ENCODE measurements at regions not wholly inside any gene's neighbourhood (a gene's known extent, or its start where the extent isn't known, plus 50 kb on each side); places are given as distances from the start of the nearest gene placed in this dataset.

DNA sequence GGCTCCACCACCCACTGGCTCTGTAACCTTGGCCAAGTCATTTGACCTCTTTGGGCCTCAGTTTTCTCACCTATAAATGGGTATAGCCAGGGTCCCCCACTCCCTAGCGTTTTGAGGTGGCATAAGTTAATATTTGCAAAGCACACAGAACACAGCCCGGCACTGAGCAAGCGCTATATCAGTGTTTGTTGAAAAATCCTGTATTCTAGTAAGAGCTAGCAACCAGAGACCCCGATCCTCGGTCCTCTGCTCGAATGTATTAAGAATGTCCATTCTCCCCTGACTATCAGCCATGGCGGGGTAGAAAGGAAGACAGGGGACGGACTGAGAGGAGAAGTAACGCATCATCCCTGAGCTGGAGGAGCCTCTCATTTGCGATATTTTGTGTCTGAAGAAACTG is 131.2 kb downstream of the IRF8 start:
- Histone ChIP-seq H3K27ac (no peak overlapping the region), H3K27me3 (no peaks in the 10 kb centered on the region), H3K4me3 (no peak overlapping the region), H3K36me3 (no peaks in the 10 kb centered on the region), H4K20me1 (ENCODE audit: low read depth) (no peaks in the 10 kb centered on the region), H3F3A (ENCODE audit: low read depth) (peaks cover 26% of the 10 kb centered on the region), H3K9me3 (ENCODE audit: low read depth) (no peaks in the 10 kb centered on the region), H3K9ac (no peak overlapping the region), H3K4me1 (peaks cover 27% of the 10 kb centered on the region), H3K4me2 (no peak overlapping the region), H3K79me2 (ENCODE audit: low read depth) (no peaks in the 10 kb centered on the region), H2AFZ (replicated peaks) (no peak overlapping the region)
- no peak overlapping the region for H3K27ac Mint-ChIP-seq
- peaks cover 29% of the 10 kb centered on the region for H3K27me3 Mint-ChIP-seq (ENCODE audit: insufficient read depth, low read depth)
- DNase-seq (ENCODE audit: low spot score): no peak
- H3K9me3 Mint-ChIP-seq: peaks cover 4% of the 10 kb centered on the region
- TF ChIP-seq EZH2phosphoT487 (IDR thresholded peaks at IDR 0.05) (no peak), EZH2 (IDR thresholded peaks at IDR 0.05) (no peak)
- TF ChIP-seq, protein P1, sequence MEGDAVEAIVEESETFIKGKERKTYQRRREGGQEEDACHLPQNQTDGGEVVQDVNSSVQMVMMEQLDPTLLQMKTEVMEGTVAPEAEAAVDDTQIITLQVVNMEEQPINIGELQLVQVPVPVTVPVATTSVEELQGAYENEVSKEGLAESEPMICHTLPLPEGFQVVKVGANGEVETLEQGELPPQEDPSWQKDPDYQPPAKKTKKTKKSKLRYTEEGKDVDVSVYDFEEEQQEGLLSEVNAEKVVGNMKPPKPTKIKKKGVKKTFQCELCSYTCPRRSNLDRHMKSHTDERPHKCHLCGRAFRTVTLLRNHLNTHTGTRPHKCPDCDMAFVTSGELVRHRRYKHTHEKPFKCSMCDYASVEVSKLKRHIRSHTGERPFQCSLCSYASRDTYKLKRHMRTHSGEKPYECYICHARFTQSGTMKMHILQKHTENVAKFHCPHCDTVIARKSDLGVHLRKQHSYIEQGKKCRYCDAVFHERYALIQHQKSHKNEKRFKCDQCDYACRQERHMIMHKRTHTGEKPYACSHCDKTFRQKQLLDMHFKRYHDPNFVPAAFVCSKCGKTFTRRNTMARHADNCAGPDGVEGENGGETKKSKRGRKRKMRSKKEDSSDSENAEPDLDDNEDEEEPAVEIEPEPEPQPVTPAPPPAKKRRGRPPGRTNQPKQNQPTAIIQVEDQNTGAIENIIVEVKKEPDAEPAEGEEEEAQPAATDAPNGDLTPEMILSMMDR (IDR thresholded peaks at IDR 0.05): no peak
- H3K4me3 Mint-ChIP-seq: no peak overlapping the region
- peaks cover 26% of the 10 kb centered on the region for H3K4me1 Mint-ChIP-seq
- H3K36me3 Mint-ChIP-seq: no peaks in the 10 kb centered on the region

DNA sequence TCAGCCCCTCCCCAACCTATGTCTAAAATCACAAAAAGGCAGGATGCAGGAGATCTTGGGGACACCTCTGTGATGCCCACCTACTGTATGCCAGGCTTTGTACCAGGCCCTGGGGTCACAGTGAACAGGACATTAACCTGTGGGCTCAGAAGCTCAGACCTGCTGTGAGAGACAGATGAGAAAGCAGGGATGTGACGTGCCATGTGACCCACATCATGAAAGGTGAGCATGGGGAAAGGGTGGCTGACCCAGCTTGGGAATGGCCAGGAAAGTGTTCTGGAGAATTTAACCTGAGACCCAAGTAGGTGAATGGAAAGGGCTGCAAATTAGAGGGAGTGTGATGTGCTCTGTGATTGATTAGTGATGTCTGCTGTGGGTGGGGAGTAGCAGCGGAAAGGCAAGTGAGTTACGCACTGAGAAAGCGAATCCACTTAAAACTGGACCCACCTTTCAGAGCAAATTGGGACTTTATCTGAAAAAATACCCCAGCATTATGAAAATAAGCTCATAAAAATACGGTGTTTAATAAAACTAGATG is 132.2 kb downstream of the IRF8 start:
- DNase-seq (ENCODE audit: low spot score): no peak
- Histone ChIP-seq H3K9ac (no peak overlapping the region), H3K4me1 (peaks cover 27% of the 10 kb centered on the region), H3K4me2 (no peak overlapping the region), H3K9me3 (ENCODE audit: low read depth) (no peaks in the 10 kb centered on the region), H3F3A (ENCODE audit: low read depth) (peaks cover 26% of the 10 kb centered on the region), H3K27me3 (no peaks in the 10 kb centered on the region), H4K20me1 (ENCODE audit: low read depth) (no peaks in the 10 kb centered on the region), H3K27ac (no peak overlapping the region), H3K4me3 (no peak overlapping the region), H2AFZ (replicated peaks) (no peak overlapping the region), H3K79me2 (ENCODE audit: low read depth) (no peaks in the 10 kb centered on the region), H3K36me3 (no peaks in the 10 kb centered on the region)
- TF ChIP-seq EZH2phosphoT487 (IDR thresholded peaks at IDR 0.05): no peak
- TF ChIP-seq, protein P1 (IDR thresholded peaks at IDR 0.05): no peak
- TF ChIP-seq EZH2 (IDR thresholded peaks at IDR 0.05): no peak
- H3K9me3 Mint-ChIP-seq: no peaks in the 10 kb centered on the region
- no peaks in the 10 kb centered on the region for H3K36me3 Mint-ChIP-seq
- peaks cover 29% of the 10 kb centered on the region for H3K27me3 Mint-ChIP-seq (ENCODE audit: insufficient read depth, low read depth)
- H3K27ac Mint-ChIP-seq: no peak overlapping the region
- H3K4me1 Mint-ChIP-seq: peaks cover 26% of the 10 kb centered on the region
- H3K4me3 Mint-ChIP-seq: peak overlapping the region; percentile 7

DNA sequence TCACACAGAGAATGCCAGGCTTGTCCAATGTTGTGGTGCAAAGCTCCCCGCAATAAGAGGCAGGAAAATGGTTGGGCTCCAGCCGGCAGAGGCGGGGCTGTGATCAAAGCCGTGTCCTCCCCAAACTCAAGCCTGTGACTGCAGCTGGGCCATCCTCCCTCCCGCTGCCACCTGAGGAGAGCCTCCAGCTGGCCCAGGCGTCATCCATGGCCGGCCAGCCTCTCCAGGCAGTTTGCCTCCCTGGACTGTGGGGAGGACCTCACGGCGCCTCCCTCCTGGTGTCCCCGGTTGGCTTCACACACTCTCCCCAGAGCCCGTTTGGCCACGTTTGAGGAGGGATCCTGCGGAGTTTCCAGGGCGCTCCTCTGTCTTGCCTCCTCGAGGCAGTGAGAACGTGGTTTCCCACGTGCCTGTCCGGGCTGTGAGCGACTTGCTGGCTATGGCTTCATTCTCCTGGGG is 134.1 kb downstream of the IRF8 start:
- Histone ChIP-seq H4K20me1 (ENCODE audit: low read depth) (no peaks in the 10 kb centered on the region), H3K9me3 (ENCODE audit: low read depth) (no peaks in the 10 kb centered on the region), H3K27ac (peak overlapping the region; percentile 89), H3K36me3 (no peaks in the 10 kb centered on the region), H3K4me2 (peak overlapping the region; percentile 53), H3K27me3 (no peaks in the 10 kb centered on the region), H3K79me2 (ENCODE audit: low read depth) (no peaks in the 10 kb centered on the region), H2AFZ (replicated peaks) (peak overlapping the region; percentile 52), H3K4me3 (peak overlapping the region; percentile 23), H3K9ac (no peak overlapping the region), H3K4me1 (peaks cover 27% of the 10 kb centered on the region), H3F3A (ENCODE audit: low read depth) (peaks cover 26% of the 10 kb centered on the region)
- Mint-ChIP-seq H3K4me3 (no peak overlapping the region), H3K9me3 (peaks cover 2% of the 10 kb centered on the region), H3K27ac (no peak overlapping the region), H3K36me3 (no peaks in the 10 kb centered on the region), H3K4me1 (peaks cover 28% of the 10 kb centered on the region), H3K27me3 (ENCODE audit: insufficient read depth, low read depth) (peaks cover 18% of the 10 kb centered on the region)
- peak; percentile 78 for DNase-seq (ENCODE audit: low spot score)
- TF ChIP-seq, protein P1 (IDR thresholded peaks at IDR 0.05): no peak
- TF ChIP-seq EZH2 (IDR thresholded peaks at IDR 0.05) (no peak), EZH2phosphoT487 (IDR thresholded peaks at IDR 0.05) (no peak)

All from neural progenitor cell (in vitro differentiated cells).